GM23248 (cell line): ENCODE measurements at regions not wholly inside any gene's neighbourhood (a gene's known extent, or its start where the extent isn't known, plus 50 kb on each side); places are given as distances from the start of the nearest gene placed in this dataset.
A peak's percentile ranks its signal among the peaks of the same experiment; 100 is the strongest.

Experiments
- DNase-seq: peaks from one replicate; pipeline ENCODE4 v3.0.0-alpha.2; 2015
- H2AFZ ChIP-seq: fragments of 200-600 bp; sonication (generic); 2 replicates; pipeline ENCODE4 v1.6.1; 2016; ENCODE audit warnings: antibody characterized with exemption
- H3F3A ChIP-seq: fragments of 200-600 bp; sonication (generic); 2 replicates; pipeline ENCODE4 v1.6.1; 2016; ENCODE audit warnings: mild to moderate bottlenecking, antibody characterized with exemption, mixed run types; ENCODE audit not compliant: insufficient read depth
- H3K27ac ChIP-seq: fragments of 200-600 bp; sonication (generic); 2 replicates; pipeline ENCODE4 v1.5.1; 2016; ENCODE audit warnings: mild to moderate bottlenecking
- H3K27me3 ChIP-seq: fragments of 200-600 bp; sonication (generic); replicated peaks from 2 replicates; pipeline ENCODE4 v1.6.1; 2016; ENCODE audit warnings: mild to moderate bottlenecking; ENCODE audit not compliant: insufficient read depth
- H3K36me3 ChIP-seq: fragments of 200-600 bp; sonication (generic); 2 replicates; pipeline ENCODE4 v1.6.1; 2016; ENCODE audit warnings: low read depth, mild to moderate bottlenecking
- H3K4me1 ChIP-seq: fragments of 200-600 bp; sonication (generic); 2 replicates; pipeline ENCODE4 v1.6.1; 2016; ENCODE audit warnings: mild to moderate bottlenecking; ENCODE audit not compliant: insufficient read depth
- H3K4me2 ChIP-seq: fragments of 200-600 bp; sonication (generic); one replicate; pipeline ENCODE4 v1.6.1; 2016; ENCODE audit warnings: mild to moderate bottlenecking; ENCODE audit not compliant: unreplicated experiment
- H3K4me3 ChIP-seq: fragments of 200-600 bp; sonication (generic); 2 replicates; pipeline ENCODE4 v1.5.1; 2016; ENCODE audit warnings: mild to moderate bottlenecking
- H3K79me2 ChIP-seq: fragments of 200-600 bp; sonication (generic); 2 replicates; pipeline ENCODE4 v1.6.1; 2016; ENCODE audit warnings: mild to moderate bottlenecking; ENCODE audit not compliant: insufficient read depth
- H3K9ac ChIP-seq: fragments of 200-600 bp; sonication (generic); 2 replicates; pipeline ENCODE4 v1.6.1; 2016; ENCODE audit warnings: mild to moderate bottlenecking
- H3K9me2 ChIP-seq: fragments of 200-600 bp; sonication (generic); 2 replicates; pipeline ENCODE4 v1.6.1; 2016; ENCODE audit warnings: mixed run types, mild to moderate bottlenecking, moderate library complexity; ENCODE audit not compliant: insufficient read depth
- H3K9me3 ChIP-seq: fragments of 200-600 bp; sonication (generic); one replicate; pipeline ENCODE4 v1.6.1; 2017; ENCODE audit warnings: low read depth
- H4K20me1 ChIP-seq: fragments of 200-600 bp; sonication (generic); 2 replicates; pipeline ENCODE4 v1.6.0; 2016; ENCODE audit not compliant: insufficient read depth
- EZH2 ChIP-seq: fragments of 200-600 bp; sonication (generic); IDR thresholded peaks from 2 replicates; pipeline ENCODE4 v1.6.1; 2018; ENCODE audit warnings: antibody characterized with exemption, mild to moderate bottlenecking; ENCODE audit not compliant: insufficient read depth, poor library complexity, severe bottlenecking
- EZH2phosphoT487 ChIP-seq: fragments of 200-600 bp; sonication (generic); IDR thresholded peaks from 2 replicates; pipeline ENCODE4 v1.6.1; 2018; ENCODE audit warnings: antibody characterized with exemption, moderate library complexity, mild to moderate bottlenecking, low read depth; ENCODE audit not compliant: insufficient read depth
- WGBS, 2 experiments: methylation state at CpG; one replicate each; pipeline ENCODE4 v1.1.6; 2015 to 2017; ENCODE audit warnings: low lambda C conversion rate in 2 of 2, low coverage in 1 of 2; ENCODE audit errors: missing lambda C conversion rate in 2 of 2; 5-methylcytosine and 5-hydroxymethylcytosine counted together
- in situ Hi-C: fragments of 300-500 bp; cut with MboI; formaldehyde crosslinking; loops from 2 replicates; pipeline ENCODE4 v1.15.0; 2020

DNA sequence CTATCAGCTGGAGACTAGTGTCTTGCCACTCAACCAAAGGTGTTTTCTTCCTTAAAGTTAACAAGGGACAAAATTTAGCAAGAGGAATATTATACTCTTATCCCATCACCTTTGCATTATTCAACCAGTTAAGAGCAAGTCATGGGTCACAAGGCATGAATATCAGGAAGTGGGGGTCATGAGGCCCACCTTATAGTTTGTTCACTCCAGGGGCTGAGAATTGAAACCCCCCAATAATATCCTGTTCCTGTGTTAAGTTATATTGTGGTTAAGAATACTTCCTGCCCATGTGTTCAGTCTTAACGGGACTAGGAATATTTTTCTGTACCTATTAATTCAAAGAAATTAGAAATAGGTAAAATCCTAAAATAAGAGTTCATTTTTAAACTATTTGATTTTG, 239.7 kb downstream of the S1PR1 start:
- Histone ChIP-seq H3K4me2 (no peak overlapping the region), H3K36me3 (no peaks in the 10 kb centered on the region), H3F3A (no peaks in the 10 kb centered on the region), H3K4me1 (no peaks in the 10 kb centered on the region), H2AFZ (no peak overlapping the region), H3K27me3 (no peaks in the 10 kb centered on the region), H3K4me3 (no peak overlapping the region), H3K9ac (no peak overlapping the region), H3K27ac (no peak overlapping the region), H3K9me3 (no peaks in the 10 kb centered on the region), H3K9me2 (no peaks in the 10 kb centered on the region), H3K79me2 (no peaks in the 10 kb centered on the region), H4K20me1 (no peaks in the 10 kb centered on the region)
- no peak for DNase-seq
- no peak for TF ChIP-seq EZH2
- no peak for TF ChIP-seq EZH2phosphoT487
- WGBS, 2 experiments = 0% methylated on average over 1 of the region's 1 CpG
- in situ Hi-C loops = no loop called here

DNA sequence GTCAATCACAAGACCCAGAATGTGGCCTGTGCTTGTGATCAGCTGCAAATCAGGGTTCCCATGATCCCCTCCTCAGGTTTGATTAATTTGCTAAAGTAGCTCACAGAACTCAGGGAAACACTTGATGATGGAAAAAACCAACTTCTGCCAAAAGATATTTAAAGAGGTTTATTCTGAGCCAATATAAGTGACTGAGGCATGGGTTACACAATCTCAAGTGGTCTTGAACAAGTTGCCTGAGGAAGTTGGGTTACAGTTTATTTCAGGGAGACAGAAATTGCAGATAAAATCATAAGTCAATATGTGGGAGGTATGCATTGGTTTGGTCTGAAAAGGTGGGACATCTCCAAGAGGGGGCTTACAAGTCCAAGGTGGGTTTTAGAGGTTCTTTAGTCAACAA, 243.1 kb downstream of the S1PR1 start:
- Histone ChIP-seq H3K9me2 (no peaks in the 10 kb centered on the region), H4K20me1 (no peaks in the 10 kb centered on the region), H3K4me3 (no peak overlapping the region), H3K36me3 (no peaks in the 10 kb centered on the region), H3K4me2 (no peak overlapping the region), H3K27me3 (0 out of 2 replicates have a peak, but pooled peaks cover 4% of the 10 kb centered on the region), H3K4me1 (no peaks in the 10 kb centered on the region), H3K9ac (no peak overlapping the region), H2AFZ (no peak overlapping the region), H3K9me3 (no peaks in the 10 kb centered on the region), H3K27ac (no peak overlapping the region), H3F3A (no peaks in the 10 kb centered on the region), H3K79me2 (no peaks in the 10 kb centered on the region)
- in situ Hi-C loops = no loop called here
- no peak for TF ChIP-seq EZH2phosphoT487
- TF ChIP-seq EZH2 = no peak
- DNase-seq = no peak

GRCh38 chr1:101482306-101482705, 245.5 kb downstream of the S1PR1 start:
- H3K9me2 ChIP-seq = no peaks in the 10 kb centered on the region

DNA sequence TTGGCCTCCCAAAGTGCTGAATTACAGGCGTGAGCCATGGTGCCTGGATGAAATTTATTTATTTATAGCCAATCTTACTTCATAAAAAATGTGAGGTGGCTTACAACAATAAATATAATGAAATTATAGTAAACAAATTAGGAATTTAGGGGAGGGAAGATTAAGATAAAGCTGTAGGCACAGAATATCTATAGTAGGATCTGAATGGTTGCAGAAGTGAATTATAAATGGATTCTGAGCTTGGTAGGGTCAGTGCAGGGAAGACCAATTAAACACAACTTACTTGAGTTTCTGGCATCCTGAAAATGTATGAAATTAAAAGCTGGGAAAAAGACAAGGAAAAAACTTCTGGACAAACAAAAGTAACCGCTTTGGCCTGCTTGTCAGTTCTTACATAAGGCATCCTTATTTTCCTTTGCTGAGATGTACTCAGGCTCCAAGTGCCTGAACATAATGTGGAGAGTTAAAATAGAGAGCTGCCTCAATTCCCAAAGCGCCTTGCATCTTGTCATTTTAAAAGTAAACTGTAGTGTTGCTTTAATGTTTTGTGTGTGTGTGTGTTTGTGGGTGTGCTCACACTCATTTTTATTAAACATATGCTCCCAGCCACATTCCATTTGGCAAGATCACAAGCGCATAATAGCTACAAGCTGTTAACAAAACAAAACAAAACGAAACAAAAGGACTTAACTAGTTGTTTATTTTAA, 247.3 kb downstream of the S1PR1 start:
- Histone ChIP-seq H3K4me2 (no peak overlapping the region), H3K9me3 (no peaks in the 10 kb centered on the region), H3K79me2 (no peaks in the 10 kb centered on the region), H3K27ac (no peak overlapping the region), H3K36me3 (no peaks in the 10 kb centered on the region), H3K27me3 (0 out of 2 replicates have a peak, but pooled peaks cover 4% of the 10 kb centered on the region), H3K4me3 (no peak overlapping the region), H3F3A (no peaks in the 10 kb centered on the region), H3K4me1 (no peaks in the 10 kb centered on the region), H3K9ac (no peak overlapping the region), H4K20me1 (no peaks in the 10 kb centered on the region), H3K9me2 (no peaks in the 10 kb centered on the region), H2AFZ (no peak overlapping the region)
- DNase-seq = peak; percentile 3
- 7 to 8% methylated on average over 5 of the region's 5 CpGs for WGBS, 2 experiments
- no peak for TF ChIP-seq EZH2
- no peak for TF ChIP-seq EZH2phosphoT487
- in situ Hi-C loops = no loop called here

More at GRCh38 chr1:101482306-101482705, 245.5 kb downstream of the S1PR1 start:
- WGBS, 2 experiments = 65 to 71% methylated on average over 4 of the region's 4 CpGs
- H4K20me1 ChIP-seq = no peaks in the 10 kb centered on the region
- no peaks in the 10 kb centered on the region for H3K79me2 ChIP-seq
- no peaks in the 10 kb centered on the region for H3F3A ChIP-seq
- no peak overlapping the region for H2AFZ ChIP-seq
- no peak overlapping the region for H3K9ac ChIP-seq
- TF ChIP-seq EZH2 = no peak
- no peak for TF ChIP-seq EZH2phosphoT487
- no peaks in the 10 kb centered on the region for H3K9me3 ChIP-seq
- no peak overlapping the region for H3K4me3 ChIP-seq
- no peaks in the 10 kb centered on the region for H3K36me3 ChIP-seq
- H3K27me3 ChIP-seq = 0 out of 2 replicates have a peak, but pooled peaks cover 4% of the 10 kb centered on the region
- no peaks in the 10 kb centered on the region for H3K4me1 ChIP-seq
- no peak overlapping the region for H3K4me2 ChIP-seq
- H3K27ac ChIP-seq = no peak overlapping the region
- in situ Hi-C loops = no loop called here
- DNase-seq = no peak
